Stomach (tissue), 8 donors: ENCODE measurements at regions not wholly inside any gene's neighbourhood (a gene's known extent, or its start where the extent isn't known, plus 50 kb on each side); places are given as distances from the start of the nearest gene placed in this dataset.

Experiments
- DNase-seq, 2 donors: peaks; one replicate each; pipeline versions ENCODE4 v3.0.0 to v3.0.0-alpha.2; 2013 to 2019
- H3K27ac ChIP-seq, 5 donors: fragments of 200-600 bp in 4 of 5; sonication (generic) in 4 of 5; one replicate each; pipeline ENCODE4 v1.5.1; 2013 to 2019; ENCODE audit warnings: mild to moderate bottlenecking in 1 of 5, moderate library complexity in 1 of 5
- H3K27me3 ChIP-seq, 3 donors: fragments of 200-600 bp; sonication (generic); one replicate each; pipeline ENCODE4 v1.5.1; 2017 to 2019; ENCODE audit warnings: mixed run types in 1 of 3
- H3K36me3 ChIP-seq, 4 donors: fragments of 200-600 bp; sonication (generic); 1 replicate in 3 of 4; 2 replicates in 1 of 4; pipeline ENCODE4 v1.5.1; 2016 to 2019
- H3K4me1 ChIP-seq, 4 donors: fragments of 200-600 bp; sonication (generic); one replicate each; pipeline ENCODE4 v1.5.1; 2016 to 2019
- H3K4me3 ChIP-seq, 4 donors: fragments of 200-600 bp; sonication (generic) in 3 of 4; one replicate each; pipeline ENCODE4 v1.5.1; 2016 to 2019; ENCODE audit warnings: mild to moderate bottlenecking in 1 of 4
- H3K9me3 ChIP-seq, 4 donors: fragments of 200-600 bp; sonication (generic); one replicate each; pipeline ENCODE4 v1.5.1; 2016 to 2019
- EP300 ChIP-seq: sonication (generic); formaldehyde crosslinking; IDR thresholded peaks from one replicate; pipeline ENCODE4 v1.6.1; 2017; ENCODE audit warnings: antibody characterized with exemption
- POLR2A ChIP-seq, 4 donors: fragments of 450-650 bp; IDR thresholded peaks; one replicate each; pipeline ENCODE4 v1.6.1; 2016; ENCODE audit warnings: antibody characterized with exemption in 4 of 4, control low read depth in 2 of 4, mild to moderate bottlenecking in 1 of 4, moderate library complexity in 1 of 4
- POLR2AphosphoS5 ChIP-seq, 3 donors: sonication (generic); formaldehyde crosslinking; IDR thresholded peaks; one replicate each; pipeline ENCODE4 v1.6.1; 2016; ENCODE audit warnings: antibody characterized with exemption in 3 of 3
- WGBS, 5 donors: extraction: QIAGEN DNeasy Blood & Tissue Kit in 3 of 5; methylation state at CpG; one replicate each; pipeline versions ENCODE4 v1.1.5 to v1.1.7; 2013 to 2018; 5-methylcytosine and 5-hydroxymethylcytosine counted together
- intact Hi-C: fragments of 100-400 bp; cut with DNase I; formaldehyde crosslinking; loops from one replicate; pipeline ENCODE4 v1.15.1; 2023; ENCODE audit warnings: low total_unique reads
- TF ChIP-seq, protein P1 (sequence below), 7 experiments: fragments of 450-650 bp in 4 of 7; fragments of 200-600 bp in 3 of 7; sonication (generic) in 3 of 7; IDR thresholded peaks; one replicate each; pipeline ENCODE4 v1.5.1; 2016 to 2019; ENCODE audit warnings: antibody characterized with exemption in 7 of 7, control low read depth in 2 of 7, mild to moderate bottlenecking in 1 of 7
- donor health status: healthy with polysubstance abuse.
- donor health status: Bipolar disorder and iron deficiency.
- donor health status: healthy.

DNA sequence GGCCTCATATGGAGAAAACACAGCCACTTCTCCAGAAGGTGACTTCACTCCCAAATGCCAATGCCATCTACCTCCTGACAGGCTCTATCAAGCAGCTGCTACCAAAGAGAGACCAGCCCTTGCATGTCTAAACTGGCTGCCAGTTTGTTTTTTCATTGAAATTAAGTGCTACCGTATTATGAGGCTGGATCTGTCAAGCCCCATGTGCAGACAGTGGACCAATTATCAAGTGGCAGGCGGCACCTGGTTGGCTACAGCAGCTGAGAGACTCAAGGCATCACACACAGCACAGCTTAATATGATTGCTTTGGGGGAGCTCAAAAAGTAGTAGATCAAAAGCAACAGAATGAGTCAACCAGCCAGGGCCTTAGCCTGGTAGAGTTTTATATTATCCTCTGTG is 1293.0 kb upstream of the TENM4 start:
- no peaks in the 10 kb centered on the region for H3K36me3 ChIP-seq
- intact Hi-C loops = no loop called here
- no peak overlapping the region for H3K4me3 ChIP-seq
- H3K4me1 ChIP-seq = no peaks in the 10 kb centered on the region
- TF ChIP-seq POLR2A (IDR thresholded peaks at IDR 0.05) (no peak), POLR2AphosphoS5 (IDR thresholded peaks at IDR 0.05) (no peak), EP300 (no peak)
- TF ChIP-seq, protein P1, sequence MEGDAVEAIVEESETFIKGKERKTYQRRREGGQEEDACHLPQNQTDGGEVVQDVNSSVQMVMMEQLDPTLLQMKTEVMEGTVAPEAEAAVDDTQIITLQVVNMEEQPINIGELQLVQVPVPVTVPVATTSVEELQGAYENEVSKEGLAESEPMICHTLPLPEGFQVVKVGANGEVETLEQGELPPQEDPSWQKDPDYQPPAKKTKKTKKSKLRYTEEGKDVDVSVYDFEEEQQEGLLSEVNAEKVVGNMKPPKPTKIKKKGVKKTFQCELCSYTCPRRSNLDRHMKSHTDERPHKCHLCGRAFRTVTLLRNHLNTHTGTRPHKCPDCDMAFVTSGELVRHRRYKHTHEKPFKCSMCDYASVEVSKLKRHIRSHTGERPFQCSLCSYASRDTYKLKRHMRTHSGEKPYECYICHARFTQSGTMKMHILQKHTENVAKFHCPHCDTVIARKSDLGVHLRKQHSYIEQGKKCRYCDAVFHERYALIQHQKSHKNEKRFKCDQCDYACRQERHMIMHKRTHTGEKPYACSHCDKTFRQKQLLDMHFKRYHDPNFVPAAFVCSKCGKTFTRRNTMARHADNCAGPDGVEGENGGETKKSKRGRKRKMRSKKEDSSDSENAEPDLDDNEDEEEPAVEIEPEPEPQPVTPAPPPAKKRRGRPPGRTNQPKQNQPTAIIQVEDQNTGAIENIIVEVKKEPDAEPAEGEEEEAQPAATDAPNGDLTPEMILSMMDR (IDR thresholded peaks at IDR 0.05) = no peak
- no peaks in the 10 kb centered on the region for H3K9me3 ChIP-seq
- WGBS, 5 donors = 90 to 94% (median 92%) methylated on average over 2 of the region's 2 CpGs
- no peak overlapping the region for H3K27ac ChIP-seq
- no peaks in the 10 kb centered on the region for H3K27me3 ChIP-seq
- DNase-seq = no peak

DNA sequence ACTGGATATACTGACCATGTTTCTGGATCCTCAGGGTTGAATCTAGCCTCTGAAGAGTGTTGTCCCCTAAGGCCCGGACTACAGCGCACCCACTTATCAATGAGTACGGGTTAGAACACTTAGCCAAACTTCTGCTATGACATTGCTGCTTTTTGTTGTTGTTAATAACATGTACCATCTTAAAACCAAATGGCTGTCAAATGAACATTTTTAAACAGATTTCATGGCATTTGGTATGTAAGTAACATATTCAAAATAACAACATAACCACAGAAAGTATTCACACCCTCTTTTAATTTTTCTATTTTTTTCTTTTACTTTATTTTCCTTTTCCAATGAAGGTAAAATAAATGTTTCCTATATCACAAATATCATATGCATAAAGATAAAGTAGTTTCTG is 1292.5 kb upstream of the TENM4 start:
- no peaks in the 10 kb centered on the region for H3K36me3 ChIP-seq
- TF ChIP-seq, protein P1 (IDR thresholded peaks at IDR 0.05) = no peak
- TF ChIP-seq EP300 (no peak), POLR2AphosphoS5 (IDR thresholded peaks at IDR 0.05) (no peak), POLR2A (IDR thresholded peaks at IDR 0.05) (no peak)
- no peaks in the 10 kb centered on the region for H3K9me3 ChIP-seq
- H3K4me3 ChIP-seq = no peak overlapping the region
- no peak overlapping the region for H3K27ac ChIP-seq
- intact Hi-C loops = no loop called here
- H3K4me1 ChIP-seq = no peaks in the 10 kb centered on the region
- H3K27me3 ChIP-seq = no peaks in the 10 kb centered on the region
- DNase-seq = no peak
- 94 to 97% (median 96%) methylated on average over 3 of the region's 3 CpGs for whole genome bisulfite sequencing, 5 donors

DNA sequence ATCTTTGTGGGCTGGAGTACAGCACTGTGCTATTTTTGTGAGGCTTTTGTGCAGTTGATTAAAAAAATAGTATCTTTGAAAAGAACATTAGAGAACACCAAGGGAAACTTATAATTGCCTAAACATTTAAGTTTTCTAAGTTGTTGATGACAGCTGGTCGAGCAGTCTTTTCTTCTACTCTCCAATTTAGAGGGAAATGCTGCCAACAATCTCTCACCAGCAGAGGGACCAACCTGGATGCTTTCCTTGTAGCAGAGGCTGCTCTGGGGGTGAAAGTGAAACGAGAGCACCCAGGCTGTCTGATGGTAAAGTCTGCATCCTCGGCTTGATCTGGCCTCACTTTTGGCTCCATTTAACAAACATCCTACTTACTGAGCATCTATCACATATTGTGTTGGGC is 1286.5 kb upstream of the TENM4 start:
- intact Hi-C loops = no loop called here
- Histone ChIP-seq H3K4me3 (no peak overlapping the region), H3K9me3 (no peaks in the 10 kb centered on the region), H3K27me3 (no peaks in the 10 kb centered on the region), H3K4me1 (peaks cover 0 to 6% (median 0%) of the 10 kb centered on the region in 4 donors), H3K36me3 (no peaks in the 10 kb centered on the region), H3K27ac (no peak overlapping the region)
- WGBS, 5 donors = 6 to 22% (median 14%) methylated on average over 3 of the region's 3 CpGs
- DNase-seq = peak in 1 of 2 donors; percentile 34
- TF ChIP-seq, protein P1 (IDR thresholded peaks at IDR 0.05) = no peak
- TF ChIP-seq EP300 = no peak
- TF ChIP-seq POLR2AphosphoS5 (IDR thresholded peaks at IDR 0.05) = no peak
- TF ChIP-seq POLR2A (IDR thresholded peaks at IDR 0.05) = no peak

DNA sequence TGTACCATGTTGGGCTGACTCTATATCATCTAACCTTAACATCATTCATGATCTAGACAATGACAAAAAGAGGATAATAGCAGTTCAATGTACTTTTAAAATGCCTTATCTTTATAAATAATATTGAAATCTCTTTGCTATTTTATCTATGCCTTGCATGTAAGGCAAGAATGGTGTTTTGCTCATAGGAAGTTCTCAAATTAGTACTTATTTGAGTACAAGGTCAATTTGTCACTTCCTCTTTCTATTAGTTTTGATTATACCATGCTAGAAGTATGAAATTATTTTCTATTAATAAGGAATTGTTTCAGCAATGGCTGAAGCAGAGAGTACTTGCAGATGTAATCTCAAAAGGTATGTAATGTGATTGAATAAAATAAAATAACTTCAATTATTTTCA is 1285.4 kb upstream of the TENM4 start:
- TF ChIP-seq EP300 (no peak), POLR2A (IDR thresholded peaks at IDR 0.05) (no peak), POLR2AphosphoS5 (IDR thresholded peaks at IDR 0.05) (no peak)
- TF ChIP-seq, protein P1 (IDR thresholded peaks at IDR 0.05) = no peak
- no peaks in the 10 kb centered on the region for H3K27me3 ChIP-seq
- no peak overlapping the region for H3K4me3 ChIP-seq
- no peaks in the 10 kb centered on the region for H3K9me3 ChIP-seq
- no peak for DNase-seq
- intact Hi-C loops = no loop called here
- H3K36me3 ChIP-seq = no peaks in the 10 kb centered on the region
- no peak overlapping the region for H3K27ac ChIP-seq
- H3K4me1 ChIP-seq = peaks cover 0 to 6% (median 0%) of the 10 kb centered on the region in 4 donors
